ENCODE measurements at regions not wholly inside any gene's neighbourhood (a gene's known extent, or its start where the extent isn't known, plus 50 kb on each side); places are given as distances from the start of the nearest gene placed in this dataset.

- Histone ChIP-seq H3K27me3 (ENCODE audit: control insufficient read depth in 3 of 3, insufficient read depth in 3 of 3, low read length in 3 of 3) (no peaks in the 10 kb centered on the region), H3K4me1 (ENCODE audit: control insufficient read depth in 3 of 3, insufficient read depth in 2 of 3, low read depth in 1 of 3, low read length in 2 of 3) (no peaks in the 10 kb centered on the region), H3K4me3 (ENCODE audit: low read depth in 1 of 3, low read length in 3 of 3) (no peak overlapping the region), H3K27ac (ENCODE audit: low read depth in 1 of 3, low read length in 2 of 3) (no peak overlapping the region), H3K36me3 (ENCODE audit: control insufficient read depth in 3 of 3, insufficient read depth in 2 of 3, low read depth in 1 of 3, low read length in 3 of 3) (no peaks in the 10 kb centered on the region), H3K9me3 (ENCODE audit: control insufficient read depth in 2 of 2, insufficient read depth in 1 of 2, low read depth in 1 of 2, low read length in 1 of 2) (no peaks in the 10 kb centered on the region)
- DNase-seq, result no peak
- no peak for FAIRE-seq
- 44 to 62% (median 51%) methylated on average over 5 of the region's 5 CpGs for WGBS, 3 donors
Measured at GRCh38 chr2:59458800-59459199, 1094.7 kb downstream of the BCL11A start.

GRCh38 chr2:59456285-59456684, 1097.2 kb downstream of the BCL11A start:
- 78 to 87% (median 80%) methylated on average over 2 of the region's 2 CpGs for WGBS, 3 donors
- H3K36me3 ChIP-seq (ENCODE audit: control insufficient read depth in 3 of 3, insufficient read depth in 2 of 3, low read depth in 1 of 3, low read length in 3 of 3), result no peaks in the 10 kb centered on the region
- H3K4me1 ChIP-seq (ENCODE audit: control insufficient read depth in 3 of 3, insufficient read depth in 2 of 3, low read depth in 1 of 3, low read length in 2 of 3), result no peaks in the 10 kb centered on the region
- H3K27ac ChIP-seq (ENCODE audit: low read depth in 1 of 3, low read length in 2 of 3), result no peak overlapping the region
- no peaks in the 10 kb centered on the region for H3K9me3 ChIP-seq (ENCODE audit: control insufficient read depth in 2 of 2, insufficient read depth in 1 of 2, low read depth in 1 of 2, low read length in 1 of 2)
- DNase-seq (no peak), FAIRE-seq (no peak)
- no peak overlapping the region for H3K4me3 ChIP-seq (ENCODE audit: low read depth in 1 of 3, low read length in 3 of 3)
- H3K27me3 ChIP-seq (ENCODE audit: control insufficient read depth in 3 of 3, insufficient read depth in 3 of 3, low read length in 3 of 3), result peaks cover 0 to 3% (median 0%) of the 10 kb centered on the region in 3 donors

GRCh38 chr2:59449274-59449673, 1104.2 kb downstream of the BCL11A start:
- no peaks in the 10 kb centered on the region for H3K4me1 ChIP-seq (ENCODE audit: control insufficient read depth in 3 of 3, insufficient read depth in 2 of 3, low read depth in 1 of 3, low read length in 2 of 3)
- FAIRE-seq (no peak), DNase-seq (peak; percentile 44 to 83)
- H3K27me3 ChIP-seq (ENCODE audit: control insufficient read depth in 3 of 3, insufficient read depth in 3 of 3, low read length in 3 of 3), result peaks cover 0 to 3% (median 0%) of the 10 kb centered on the region in 3 donors
- H3K36me3 ChIP-seq (ENCODE audit: control insufficient read depth in 3 of 3, insufficient read depth in 2 of 3, low read depth in 1 of 3, low read length in 3 of 3), result no peaks in the 10 kb centered on the region
- H3K27ac ChIP-seq (ENCODE audit: low read depth in 1 of 3, low read length in 2 of 3), result no peak overlapping the region
- WGBS, 3 donors, result 57 to 76% (median 70%) methylated on average over 1 of the region's 1 CpG
- H3K9me3 ChIP-seq (ENCODE audit: control insufficient read depth in 2 of 2, insufficient read depth in 1 of 2, low read depth in 1 of 2, low read length in 1 of 2), result peaks cover 0 to 3% of the 10 kb centered on the region in 2 donors
- H3K4me3 ChIP-seq (ENCODE audit: low read depth in 1 of 3, low read length in 3 of 3), result no peak overlapping the region

- WGBS, 3 donors, result 79 to 89% (median 87%) methylated on average over 7 of the region's 7 CpGs
- no peaks in the 10 kb centered on the region for H3K27me3 ChIP-seq (ENCODE audit: control insufficient read depth in 3 of 3, insufficient read depth in 3 of 3, low read length in 3 of 3)
- no peak overlapping the region for H3K27ac ChIP-seq (ENCODE audit: low read depth in 1 of 3, low read length in 2 of 3)
- H3K36me3 ChIP-seq (ENCODE audit: control insufficient read depth in 3 of 3, insufficient read depth in 2 of 3, low read depth in 1 of 3, low read length in 3 of 3), result no peaks in the 10 kb centered on the region
- H3K9me3 ChIP-seq (ENCODE audit: control insufficient read depth in 2 of 2, insufficient read depth in 1 of 2, low read depth in 1 of 2, low read length in 1 of 2), result no peaks in the 10 kb centered on the region
- no peaks in the 10 kb centered on the region for H3K4me1 ChIP-seq (ENCODE audit: control insufficient read depth in 3 of 3, insufficient read depth in 2 of 3, low read depth in 1 of 3, low read length in 2 of 3)
- FAIRE-seq, result no peak
- H3K4me3 ChIP-seq (ENCODE audit: low read depth in 1 of 3, low read length in 3 of 3), result no peak overlapping the region
- DNase-seq, result no peak
Measured at GRCh38 chr2:59440491-59440890, 1113.0 kb downstream of the BCL11A start.

GRCh38 chr2:59435635-59436034, 1117.8 kb downstream of the BCL11A start:
- DNase-seq, result peak; percentile 63 to 66
- Histone ChIP-seq H3K36me3 (ENCODE audit: control insufficient read depth in 3 of 3, insufficient read depth in 2 of 3, low read depth in 1 of 3, low read length in 3 of 3) (no peaks in the 10 kb centered on the region), H3K9me3 (ENCODE audit: control insufficient read depth in 2 of 2, insufficient read depth in 1 of 2, low read depth in 1 of 2, low read length in 1 of 2) (peaks cover 0 to 4% of the 10 kb centered on the region in 2 donors), H3K27ac (ENCODE audit: low read depth in 1 of 3, low read length in 2 of 3) (no peak overlapping the region), H3K27me3 (ENCODE audit: control insufficient read depth in 3 of 3, insufficient read depth in 3 of 3, low read length in 3 of 3) (no peaks in the 10 kb centered on the region), H3K4me1 (ENCODE audit: control insufficient read depth in 3 of 3, insufficient read depth in 2 of 3, low read depth in 1 of 3, low read length in 2 of 3) (no peaks in the 10 kb centered on the region), H3K4me3 (ENCODE audit: low read depth in 1 of 3, low read length in 3 of 3) (no peak overlapping the region)
- WGBS, 3 donors, result 60 to 80% (median 72%) methylated on average over 3 of the region's 3 CpGs
- no peak for FAIRE-seq

- 72 to 87% (median 84%) methylated on average over 3 of the region's 3 CpGs for WGBS, 3 donors
- Histone ChIP-seq H3K36me3 (ENCODE audit: control insufficient read depth in 3 of 3, insufficient read depth in 2 of 3, low read depth in 1 of 3, low read length in 3 of 3) (no peaks in the 10 kb centered on the region), H3K4me1 (ENCODE audit: control insufficient read depth in 3 of 3, insufficient read depth in 2 of 3, low read depth in 1 of 3, low read length in 2 of 3) (no peaks in the 10 kb centered on the region), H3K27ac (ENCODE audit: low read depth in 1 of 3, low read length in 2 of 3) (no peak overlapping the region), H3K9me3 (ENCODE audit: control insufficient read depth in 2 of 2, insufficient read depth in 1 of 2, low read depth in 1 of 2, low read length in 1 of 2) (peaks cover 0 to 4% of the 10 kb centered on the region in 2 donors), H3K27me3 (ENCODE audit: control insufficient read depth in 3 of 3, insufficient read depth in 3 of 3, low read length in 3 of 3) (no peaks in the 10 kb centered on the region), H3K4me3 (ENCODE audit: low read depth in 1 of 3, low read length in 3 of 3) (no peak overlapping the region)
- DNase-seq (no peak), FAIRE-seq (no peak)
Measured at GRCh38 chr2:59428940-59429339, 1124.5 kb downstream of the BCL11A start.

- no peaks in the 10 kb centered on the region for H3K4me1 ChIP-seq (ENCODE audit: control insufficient read depth in 3 of 3, insufficient read depth in 2 of 3, low read depth in 1 of 3, low read length in 2 of 3)
- no peak overlapping the region for H3K27ac ChIP-seq (ENCODE audit: low read depth in 1 of 3, low read length in 2 of 3)
- no peaks in the 10 kb centered on the region for H3K27me3 ChIP-seq (ENCODE audit: control insufficient read depth in 3 of 3, insufficient read depth in 3 of 3, low read length in 3 of 3)
- FAIRE-seq, result no peak
- 93 to 96% (median 96%) methylated on average over 1 of the region's 1 CpG for WGBS, 3 donors
- DNase-seq, result peak in 1 of 2 donors; percentile 6
- no peak overlapping the region for H3K4me3 ChIP-seq (ENCODE audit: low read depth in 1 of 3, low read length in 3 of 3)
- peaks cover 0 to 4% of the 10 kb centered on the region in 2 donors for H3K9me3 ChIP-seq (ENCODE audit: control insufficient read depth in 2 of 2, insufficient read depth in 1 of 2, low read depth in 1 of 2, low read length in 1 of 2)
- H3K36me3 ChIP-seq (ENCODE audit: control insufficient read depth in 3 of 3, insufficient read depth in 2 of 3, low read depth in 1 of 3, low read length in 3 of 3), result no peaks in the 10 kb centered on the region
Measured at GRCh38 chr2:59427980-59428379, 1125.5 kb downstream of the BCL11A start.

- 41 to 51% (median 46%) methylated on average over 3 of the region's 3 CpGs for WGBS, 3 donors
- no peaks in the 10 kb centered on the region for H3K27me3 ChIP-seq (ENCODE audit: control insufficient read depth in 3 of 3, insufficient read depth in 3 of 3, low read length in 3 of 3)
- no peak for FAIRE-seq
- no peak overlapping the region for H3K27ac ChIP-seq (ENCODE audit: low read depth in 1 of 3, low read length in 2 of 3)
- H3K36me3 ChIP-seq (ENCODE audit: control insufficient read depth in 3 of 3, insufficient read depth in 2 of 3, low read depth in 1 of 3, low read length in 3 of 3), result no peaks in the 10 kb centered on the region
- no peaks in the 10 kb centered on the region for H3K4me1 ChIP-seq (ENCODE audit: control insufficient read depth in 3 of 3, insufficient read depth in 2 of 3, low read depth in 1 of 3, low read length in 2 of 3)
- H3K4me3 ChIP-seq (ENCODE audit: low read depth in 1 of 3, low read length in 3 of 3), result no peak overlapping the region
- no peaks in the 10 kb centered on the region for H3K9me3 ChIP-seq (ENCODE audit: control insufficient read depth in 2 of 2, insufficient read depth in 1 of 2, low read depth in 1 of 2, low read length in 1 of 2)
- DNase-seq, result no peak
Measured at GRCh38 chr2:59425247-59425646, 1128.2 kb downstream of the BCL11A start.

GRCh38 chr2:59413751-59414570, 1139.5 kb downstream of the BCL11A start:
- FAIRE-seq (no peak), DNase-seq (no peak)
- Histone ChIP-seq H3K36me3 (ENCODE audit: control insufficient read depth in 3 of 3, insufficient read depth in 2 of 3, low read depth in 1 of 3, low read length in 3 of 3) (no peaks in the 10 kb centered on the region), H3K9me3 (ENCODE audit: control insufficient read depth in 2 of 2, insufficient read depth in 1 of 2, low read depth in 1 of 2, low read length in 1 of 2) (peaks cover 0 to 2% of the 10 kb centered on the region in 2 donors), H3K4me3 (ENCODE audit: low read depth in 1 of 3, low read length in 3 of 3) (no peak overlapping the region), H3K27ac (ENCODE audit: low read depth in 1 of 3, low read length in 2 of 3) (no peak overlapping the region), H3K4me1 (ENCODE audit: control insufficient read depth in 3 of 3, insufficient read depth in 2 of 3, low read depth in 1 of 3, low read length in 2 of 3) (no peaks in the 10 kb centered on the region), H3K27me3 (ENCODE audit: control insufficient read depth in 3 of 3, insufficient read depth in 3 of 3, low read length in 3 of 3) (no peaks in the 10 kb centered on the region)
- WGBS, 3 donors, result 68 to 74% (median 73%) methylated on average over 11 of the region's 11 CpGs

Data from small intestine (tissue), 7 donors.